A549 (cell line): ENCODE measurements at regions not wholly inside any gene's neighbourhood (a gene's known extent, or its start where the extent isn't known, plus 50 kb on each side); places are given as distances from the start of the nearest gene placed in this dataset.
"Not testable (repeated sequence)": the region's sequence is repeated elsewhere in the genome, so short reads cannot be mapped to it uniquely, and the experiment has no call there.

Experiments
- CHD2 ChIP-seq: fragments of 150-350 bp; IDR thresholded peaks from 2 replicates; pipeline ENCODE4 v1.6.1; 2014; ENCODE audit warnings: low read length; ENCODE audit not compliant: partially characterized antibody
- CTCF ChIP-seq: fragments of >200 bp; sonication (Bioruptor Twin); formaldehyde crosslinking; IDR thresholded peaks from 3 replicates; pipeline ENCODE4 v1.5.1; 2016
- HMGXB4 ChIP-seq: fragments of 250-450 bp; sonication (Bioruptor Pico); IDR thresholded peaks from 2 replicates; pipeline ENCODE4 v1.5.0; 2021; ENCODE audit warnings: mild to moderate bottlenecking, moderate library complexity, borderline replicate concordance
- JUNB ChIP-seq: fragments of >200 bp; sonication (Bioruptor Twin); formaldehyde crosslinking; IDR thresholded peaks from 2 replicates; pipeline ENCODE4 v1.6.1; 2016
- MYC ChIP-seq: IDR thresholded peaks from 2 replicates; pipeline ENCODE4 v1.6.1; 2012; ENCODE audit warnings: mild to moderate bottlenecking, inconsistent platforms, low read length, improper control_type of control experiment, borderline replicate concordance
- RNF2 ChIP-seq: fragments of 200-600 bp; sonication (generic); IDR thresholded peaks from 2 replicates; pipeline ENCODE4 v1.6.1; 2016; ENCODE audit warnings: low read depth, mild to moderate bottlenecking, antibody characterized with exemption, moderate library complexity, borderline replicate concordance
- SMC3 ChIP-seq: fragments of >200 bp; sonication (Bioruptor Twin); formaldehyde crosslinking; IDR thresholded peaks from 3 replicates; pipeline ENCODE4 v1.6.1; 2018; ENCODE audit warnings: inconsistent platforms
- TF ChIP-seq, protein P1 (sequence below): IDR thresholded peaks from 2 replicates; pipeline ENCODE4 v1.6.1; 2012; ENCODE audit warnings: low read depth, borderline replicate concordance
- TF ChIP-seq, protein P2 (sequence below): IDR thresholded peaks from 2 replicates; pipeline ENCODE4 v1.6.1; 2012
- TF ChIP-seq, protein P3 (sequence below): fragments of 450-650 bp; IDR thresholded peaks from 2 replicates; pipeline ENCODE4 v1.6.1; 2014; ENCODE audit warnings: antibody characterized with exemption

DNA sequence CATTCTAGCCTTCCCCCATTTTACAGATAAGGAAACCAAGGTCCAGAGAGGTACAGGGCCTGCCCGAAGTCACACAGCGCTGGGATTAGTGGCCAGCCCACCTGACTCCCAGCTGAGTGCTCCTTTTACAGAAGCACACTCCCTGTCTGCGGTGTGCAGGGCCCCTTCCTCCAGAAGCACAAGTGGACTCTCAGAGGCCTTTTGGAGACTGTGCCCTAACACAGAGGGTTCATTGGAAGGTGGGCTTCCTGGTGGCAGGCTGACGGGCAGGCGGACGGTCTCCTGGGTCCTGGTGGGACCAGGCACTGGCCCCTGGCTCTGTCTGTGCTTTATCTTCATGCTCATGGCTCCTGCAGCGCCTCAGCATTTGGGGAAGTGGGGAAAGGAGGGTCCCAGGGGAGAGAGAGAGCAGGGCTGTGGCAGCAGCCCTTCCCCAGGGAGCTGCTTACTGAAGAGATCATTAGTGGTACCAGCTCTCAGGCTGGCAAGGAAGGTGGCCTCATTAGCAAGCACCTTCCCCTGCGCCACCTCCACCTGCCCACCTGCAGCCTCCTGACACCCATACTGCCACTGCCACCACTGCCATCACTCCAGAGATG is 83.1 kb upstream of the GOLGA6L4 start:
- not testable (repeated sequence) for TF ChIP-seq SMC3; CTCF; MYC; RNF2; HMGXB4 (CRISPR knock-in tag); JUNB; CHD2
- TF ChIP-seq, protein P1, sequence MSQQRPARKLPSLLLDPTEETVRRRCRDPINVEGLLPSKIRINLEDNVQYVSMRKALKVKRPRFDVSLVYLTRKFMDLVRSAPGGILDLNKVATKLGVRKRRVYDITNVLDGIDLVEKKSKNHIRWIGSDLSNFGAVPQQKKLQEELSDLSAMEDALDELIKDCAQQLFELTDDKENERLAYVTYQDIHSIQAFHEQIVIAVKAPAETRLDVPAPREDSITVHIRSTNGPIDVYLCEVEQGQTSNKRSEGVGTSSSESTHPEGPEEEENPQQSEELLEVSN, result not testable (repeated sequence)
- TF ChIP-seq, protein P2, sequence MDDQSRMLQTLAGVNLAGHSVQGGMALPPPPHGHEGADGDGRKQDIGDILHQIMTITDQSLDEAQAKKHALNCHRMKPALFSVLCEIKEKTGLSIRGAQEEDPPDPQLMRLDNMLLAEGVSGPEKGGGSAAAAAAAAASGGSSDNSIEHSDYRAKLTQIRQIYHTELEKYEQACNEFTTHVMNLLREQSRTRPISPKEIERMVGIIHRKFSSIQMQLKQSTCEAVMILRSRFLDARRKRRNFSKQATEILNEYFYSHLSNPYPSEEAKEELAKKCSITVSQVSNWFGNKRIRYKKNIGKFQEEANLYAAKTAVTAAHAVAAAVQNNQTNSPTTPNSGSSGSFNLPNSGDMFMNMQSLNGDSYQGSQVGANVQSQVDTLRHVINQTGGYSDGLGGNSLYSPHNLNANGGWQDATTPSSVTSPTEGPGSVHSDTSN, result not testable (repeated sequence)
- TF ChIP-seq, protein P3, sequence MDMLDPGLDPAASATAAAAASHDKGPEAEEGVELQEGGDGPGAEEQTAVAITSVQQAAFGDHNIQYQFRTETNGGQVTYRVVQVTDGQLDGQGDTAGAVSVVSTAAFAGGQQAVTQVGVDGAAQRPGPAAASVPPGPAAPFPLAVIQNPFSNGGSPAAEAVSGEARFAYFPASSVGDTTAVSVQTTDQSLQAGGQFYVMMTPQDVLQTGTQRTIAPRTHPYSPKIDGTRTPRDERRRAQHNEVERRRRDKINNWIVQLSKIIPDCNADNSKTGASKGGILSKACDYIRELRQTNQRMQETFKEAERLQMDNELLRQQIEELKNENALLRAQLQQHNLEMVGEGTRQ, result not testable (repeated sequence)
